ENCODE measurements at regions not wholly inside any gene's neighbourhood (a gene's known extent, or its start where the extent isn't known, plus 50 kb on each side); places are given as distances from the start of the nearest gene placed in this dataset.
"Not testable (repeated sequence)": the region's sequence is repeated elsewhere in the genome, so short reads cannot be mapped to it uniquely, and the experiment has no call there.

- intact Hi-C loops (cut with micrococcal nuclease): no loop called here
Measured at GRCh38 chr2:242064364-242065250, 195.1 kb downstream of the RTP5 start.

GRCh38 chr2:242065426-242065825 is 195.9 kb downstream of the RTP5 start:
- intact Hi-C loops (cut with micrococcal nuclease): no loop called here

GRCh38 chr2:242069018-242069417 is 199.5 kb downstream of the RTP5 start:
- intact Hi-C loops (cut with micrococcal nuclease): no loop called here

DNA sequence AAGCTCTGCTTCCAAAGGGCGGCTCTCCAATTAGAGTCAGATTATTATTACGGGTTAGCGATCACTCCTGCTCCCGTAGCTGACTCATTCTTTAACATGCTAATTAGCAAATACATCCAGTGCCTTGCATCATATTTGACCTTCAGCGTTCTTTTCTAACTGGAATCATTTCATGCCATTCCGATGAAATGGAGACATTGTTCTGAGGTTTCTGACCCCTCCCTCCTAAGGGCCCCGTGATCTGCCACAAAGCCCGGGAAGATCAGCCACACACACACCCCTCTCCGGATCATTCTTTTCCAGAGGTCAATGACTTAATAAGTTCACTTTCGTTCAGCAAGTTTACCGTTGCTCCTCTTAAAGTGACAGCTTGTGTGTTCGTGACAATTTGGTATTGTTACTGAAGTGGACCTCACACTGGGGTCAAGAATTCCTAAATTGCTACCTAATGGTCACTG is 200.4 kb downstream of the RTP5 start:
- intact Hi-C loops (cut with micrococcal nuclease): not testable (repeated sequence)

DNA sequence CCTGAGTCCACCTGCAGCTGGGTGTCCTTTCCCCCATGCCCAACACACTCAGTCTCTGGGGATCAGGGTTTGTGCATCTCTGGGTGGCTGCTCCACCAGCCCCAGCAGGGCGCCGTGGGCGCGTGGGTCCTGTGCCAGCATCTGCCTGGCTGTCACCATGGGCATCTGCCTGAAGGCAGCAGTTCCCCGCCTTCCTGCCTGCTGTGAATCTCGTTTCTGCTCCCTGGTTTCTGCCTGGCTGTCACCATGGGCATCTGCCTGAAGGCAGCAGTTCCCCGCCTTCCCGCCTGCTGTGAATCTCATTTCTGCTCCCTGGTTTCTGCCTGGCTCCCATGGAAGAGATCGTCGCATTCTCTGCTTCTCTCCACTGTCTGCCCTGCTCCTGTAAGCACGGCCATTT is 201.2 kb downstream of the RTP5 start:
- intact Hi-C loops (cut with micrococcal nuclease): not testable (repeated sequence)

DNA sequence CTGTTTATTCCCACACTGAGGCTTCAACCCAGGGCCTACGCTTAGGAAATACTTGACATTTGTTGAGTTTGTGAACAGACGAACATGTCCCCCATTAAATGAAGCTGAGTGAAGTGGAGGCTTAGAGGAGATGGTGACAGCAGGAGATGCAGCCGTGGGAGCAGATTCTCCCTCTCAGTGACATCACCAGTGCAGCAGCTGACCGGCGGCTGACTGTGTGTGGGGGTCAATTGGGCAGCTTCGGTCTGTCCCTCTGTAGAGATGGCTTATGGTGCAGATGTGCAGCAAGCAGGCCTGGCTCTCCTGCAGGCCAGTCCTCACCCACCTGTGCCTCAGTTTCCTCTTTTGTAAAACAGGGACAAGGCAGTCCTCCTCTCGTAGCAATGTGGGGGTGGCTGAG is 201.8 kb downstream of the RTP5 start:
- intact Hi-C loops (cut with micrococcal nuclease): not testable (repeated sequence)

GRCh38 chr2:242071936-242072335 is 202.4 kb downstream of the RTP5 start:
- intact Hi-C loops (cut with micrococcal nuclease): not testable (repeated sequence)

DNA sequence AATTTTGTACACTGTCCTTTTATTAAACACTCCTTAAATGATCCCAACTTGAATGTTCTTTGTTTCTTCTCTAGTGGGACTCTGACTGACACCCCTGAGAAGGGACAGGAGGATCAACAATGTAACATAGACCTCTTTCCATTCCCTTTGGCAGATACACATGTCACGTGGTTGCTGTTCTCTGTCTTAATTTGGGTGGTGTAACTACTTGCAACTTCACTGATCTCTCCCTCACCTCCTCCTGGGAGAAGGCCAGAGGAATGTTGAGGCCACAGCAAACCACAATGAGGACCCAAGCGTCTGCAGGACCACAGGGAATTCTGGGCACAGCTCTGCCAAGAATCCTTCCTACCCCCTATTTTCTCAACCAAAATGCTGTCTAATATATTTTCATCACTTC is 205.6 kb downstream of the RTP5 start:
- intact Hi-C loops (cut with micrococcal nuclease): no loop called here

DNA sequence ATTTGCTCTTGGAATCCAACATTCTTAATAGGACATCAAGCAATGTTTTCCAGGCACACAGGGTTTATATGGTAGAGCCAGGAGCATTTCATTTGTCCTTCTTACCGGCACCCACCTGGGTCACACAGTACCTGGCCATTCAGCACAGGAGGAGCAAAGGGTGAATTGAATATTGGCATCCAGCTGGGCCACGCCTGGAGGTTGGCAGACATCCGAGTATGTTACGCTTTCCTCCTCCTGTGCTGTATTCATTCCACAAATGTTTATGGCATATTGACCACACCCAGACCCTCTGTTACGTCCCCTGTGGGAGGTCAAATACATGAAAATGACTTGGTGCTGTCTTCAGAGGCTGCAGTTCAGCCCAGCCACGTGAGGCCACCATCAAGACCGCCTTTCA is 206.2 kb downstream of the RTP5 start:
- intact Hi-C loops (cut with micrococcal nuclease): no loop called here

GRCh38 chr2:242076184-242076583 is 206.7 kb downstream of the RTP5 start:
- intact Hi-C loops (cut with micrococcal nuclease): not testable (repeated sequence)

DNA sequence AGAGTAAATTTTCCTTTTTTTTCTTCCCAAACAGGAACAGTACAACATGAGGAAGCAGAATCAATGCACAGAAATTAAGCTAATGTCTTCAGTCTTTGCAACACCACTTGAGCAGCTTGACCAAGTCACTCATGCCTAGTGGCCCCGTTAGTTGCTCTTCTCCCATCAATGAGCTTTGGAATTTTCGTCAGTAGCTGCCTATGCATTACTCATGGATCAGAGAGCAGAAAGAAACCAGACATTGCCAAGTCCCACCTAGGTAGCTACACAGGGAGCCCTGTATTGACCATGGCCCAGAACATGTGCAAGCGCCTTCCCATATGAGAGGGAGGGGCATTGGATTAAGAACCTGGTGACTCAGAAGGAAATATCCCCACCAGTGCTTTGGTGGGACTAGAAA is 208.9 kb downstream of the RTP5 start:
- intact Hi-C loops (cut with micrococcal nuclease): not testable (repeated sequence)

DNA sequence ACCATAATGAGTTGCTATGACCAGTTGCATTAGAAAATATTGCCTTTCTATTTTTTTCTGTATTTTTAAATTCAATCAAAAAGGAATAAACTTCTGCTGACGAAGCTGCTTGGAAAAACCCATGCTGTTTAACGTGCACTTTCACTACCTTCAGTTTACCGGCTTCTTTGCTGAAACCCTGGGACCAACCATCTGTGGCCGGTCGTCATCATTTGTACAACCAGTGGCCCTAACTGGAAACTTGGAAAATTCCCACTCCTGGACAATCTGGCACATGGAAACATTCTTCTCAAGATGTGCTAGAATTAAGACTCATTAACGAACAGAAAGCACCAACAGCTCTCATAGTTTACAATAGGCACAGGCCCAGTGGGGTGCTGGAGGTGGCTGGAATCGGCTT is 210.3 kb downstream of the RTP5 start:
- intact Hi-C loops (cut with micrococcal nuclease): not testable (repeated sequence)

- intact Hi-C loops (cut with micrococcal nuclease): not testable (repeated sequence)
Measured at GRCh38 chr2:242080575-242081214, 211.2 kb downstream of the RTP5 start.

- intact Hi-C loops (cut with micrococcal nuclease): not testable (repeated sequence)
Measured at GRCh38 chr2:242084034-242084433, 214.5 kb downstream of the RTP5 start.

GRCh38 chr2:242085024-242085674 is 215.6 kb downstream of the RTP5 start:
- intact Hi-C loops (cut with micrococcal nuclease): loop anchor here (5.0 kb wide), 1 partner anchor 398 kb away; the partner anchor contains the start of gene DTYMK

DNA sequence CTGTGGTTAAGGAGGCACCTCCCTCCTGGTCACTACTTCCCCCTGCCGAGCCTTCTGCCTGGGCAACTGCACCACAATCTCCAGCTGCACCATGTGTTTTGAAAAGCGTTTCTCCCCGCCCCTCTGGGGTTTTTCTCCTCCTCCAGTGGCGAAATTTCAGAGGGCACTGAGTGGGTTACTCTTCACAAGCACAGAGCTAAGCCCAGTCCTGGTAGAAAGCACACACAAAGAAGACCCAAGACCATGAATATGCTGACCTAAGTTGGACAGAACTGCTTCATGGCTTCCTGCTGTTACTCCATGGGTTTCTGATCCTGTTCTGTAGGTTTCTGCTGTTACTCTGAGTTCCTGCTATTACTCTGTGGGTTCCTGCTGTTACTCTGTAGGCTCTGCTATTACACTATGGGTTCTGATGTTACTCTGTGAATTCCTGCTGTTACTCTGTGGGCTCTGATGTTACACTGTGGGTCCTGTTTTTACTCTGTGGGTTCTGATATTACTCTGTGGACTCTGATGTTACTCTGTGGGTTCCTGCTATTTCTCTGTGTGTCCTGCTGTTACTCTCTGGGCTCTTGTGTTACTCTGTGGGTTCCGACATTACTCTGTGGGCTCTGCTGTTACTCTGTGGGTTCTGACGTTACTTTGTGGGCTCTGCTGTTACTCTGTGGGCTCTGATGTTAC is 216.6 kb downstream of the RTP5 start:
- intact Hi-C loops (cut with micrococcal nuclease): loop anchor here (5.0 kb wide), 1 partner anchor 399 kb away; the partner anchor contains the start of gene DTYMK

GRCh38 chr2:242088044-242088443 is 218.5 kb downstream of the RTP5 start:
- intact Hi-C loops (cut with micrococcal nuclease): loop anchor here (2.0 to 5.0 kb wide), 2 partner anchors 57 to 401 kb away; partner anchors contain the start of gene DTYMK

DNA sequence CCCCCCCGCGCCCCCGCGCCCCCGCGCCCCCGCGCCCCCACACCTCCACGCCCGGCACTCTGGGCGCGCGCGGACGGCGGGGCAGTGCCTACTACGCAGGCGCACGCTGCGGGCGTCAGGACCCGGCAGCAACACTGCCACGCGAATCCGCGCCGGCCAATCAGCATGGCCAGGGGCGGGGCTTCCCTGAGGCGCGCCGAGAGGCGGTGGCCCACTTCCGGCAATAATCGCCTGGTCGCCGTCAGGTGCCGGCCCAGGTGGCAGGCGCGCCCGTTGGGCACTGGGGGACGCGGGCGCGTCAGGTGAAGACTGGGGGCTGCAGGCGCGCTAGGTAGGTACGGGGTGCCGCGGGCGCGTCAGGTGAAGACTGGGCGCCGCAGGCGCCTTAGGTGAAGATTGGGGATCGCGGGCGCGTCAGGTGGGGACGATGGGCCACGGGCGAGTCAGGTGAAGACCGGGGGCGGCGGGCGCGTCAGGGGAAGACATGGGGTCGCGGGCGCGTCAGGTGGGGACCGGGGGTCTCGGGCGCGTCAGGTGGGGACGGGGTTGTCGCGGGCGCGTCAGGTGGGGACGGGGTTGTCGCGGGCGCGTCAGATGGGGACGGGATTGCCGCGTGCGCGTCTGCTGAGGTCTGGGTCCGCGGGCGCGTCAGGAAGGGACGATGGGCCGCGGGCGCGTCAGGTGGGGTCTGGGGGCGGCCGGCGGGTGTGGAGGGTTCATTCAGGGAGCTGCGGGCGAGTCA is 219.1 kb downstream of the RTP5 start:
- intact Hi-C loops (cut with micrococcal nuclease): loop anchor here (2.0 to 5.0 kb wide), 2 partner anchors 58 to 401 kb away; partner anchors contain the start of gene DTYMK

GRCh38 chr2:242089213-242089549 is 219.7 kb downstream of the RTP5 start:
- intact Hi-C loops (cut with micrococcal nuclease): loop anchor here (2.0 to 5.0 kb wide), 2 partner anchors 58 to 402 kb away; partner anchors contain the start of gene DTYMK

- intact Hi-C loops (cut with micrococcal nuclease): not testable (repeated sequence)
Measured at GRCh38 chr2:242097278-242097677, 227.7 kb downstream of the RTP5 start.

Data from T-helper 1 cell treated with Interleukin-12 subunit alpha and Interleukin-12 subunit beta and Interleukin-4 antibody, amounts not matched to agents 30 ng/mL and 1 ng/mL, for 36 hours (primary cell).